SKM-1 (cell line): ENCODE measurements at regions not wholly inside any gene's neighbourhood (a gene's known extent, or its start where the extent isn't known, plus 50 kb on each side); places are given as distances from the start of the nearest gene placed in this dataset.

Experiments
- DNase-seq: peaks from one replicate; lab custom pipeline; 2025; ENCODE audit not compliant: unreplicated experiment; lab: John Stamatoyannopoulos, UW

DNA sequence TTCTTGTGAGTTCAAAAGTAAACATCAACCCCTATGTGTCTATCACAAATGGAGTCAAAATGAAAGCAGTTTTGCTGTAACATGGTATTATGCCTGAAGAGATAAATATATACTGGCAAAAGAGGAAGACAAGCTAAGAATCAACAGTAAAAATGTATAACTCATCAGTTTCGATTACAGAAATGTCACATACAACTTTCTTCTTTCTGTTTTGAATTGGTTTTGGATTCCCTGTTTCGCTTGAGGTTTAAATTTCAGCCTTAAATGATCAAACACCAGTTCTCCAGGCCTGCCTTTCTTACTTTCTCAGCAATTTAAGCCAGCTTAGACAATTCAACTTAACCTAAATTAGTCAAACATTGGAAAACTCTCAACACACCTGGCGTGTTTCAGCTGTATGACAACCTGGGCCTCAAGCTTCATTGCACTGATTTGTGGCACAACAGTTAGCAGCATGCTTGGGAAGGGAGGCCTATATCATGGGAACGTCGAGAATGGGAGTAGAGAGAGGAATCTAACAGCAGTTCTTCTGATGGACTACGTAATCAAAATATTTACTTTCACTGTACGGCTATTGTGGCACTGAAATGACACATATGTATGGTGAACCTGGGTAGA lies 51.9 kb upstream of the MARCKS start:
- DNase-seq: no peak

DNA sequence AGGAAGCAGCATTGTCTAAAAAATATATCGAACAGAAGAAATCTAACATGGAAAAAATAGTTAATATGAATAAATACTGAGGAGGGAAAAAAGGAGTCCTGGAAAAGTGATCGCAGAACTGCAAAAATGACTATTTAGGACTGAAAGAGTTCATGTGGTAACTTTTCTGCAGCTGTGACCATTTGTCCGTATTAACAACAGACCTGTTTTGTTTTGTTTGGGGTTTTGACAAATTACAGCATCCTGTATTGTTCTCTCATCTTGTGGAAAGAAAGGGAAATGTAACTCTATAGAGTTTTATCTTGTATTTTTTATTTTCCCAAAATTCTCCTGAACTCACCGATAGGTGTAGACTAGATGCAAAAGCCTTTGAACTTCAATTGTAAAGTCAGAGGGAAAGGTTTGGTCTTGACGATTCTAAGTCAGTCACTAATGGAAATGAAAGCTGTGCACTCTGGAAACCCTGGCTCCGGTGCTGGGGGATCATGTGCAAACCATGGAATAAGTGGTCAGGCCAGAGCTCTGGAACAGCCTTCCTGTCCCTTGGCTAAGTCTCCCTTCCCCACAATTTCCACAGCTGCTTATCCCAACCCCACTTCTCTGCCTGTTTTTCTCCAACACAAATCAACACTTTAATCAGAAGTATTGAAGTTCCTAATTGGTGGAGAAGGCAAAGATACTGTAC lies 51.2 kb upstream of the MARCKS start:
- no peak for DNase-seq
